ENCODE measurements at regions not wholly inside any gene's neighbourhood (a gene's known extent, or its start where the extent isn't known, plus 50 kb on each side); places are given as distances from the start of the nearest gene placed in this dataset.

- Histone ChIP-seq H3K27ac (ENCODE audit: low read depth in 1 of 2, low read length in 2 of 2) (no peak overlapping the region), H3K36me3 (ENCODE audit: control insufficient read depth in 4 of 4, insufficient read depth in 3 of 4, low read depth in 1 of 4, low read length in 3 of 4) (no peaks in the 10 kb centered on the region), H3K9ac (ENCODE audit: low read depth in 1 of 2, low read length in 2 of 2) (no peak overlapping the region), H3K9me3 (ENCODE audit: control insufficient read depth in 4 of 4, low read length in 3 of 4) (no peaks in the 10 kb centered on the region), H3K4me1 (ENCODE audit: control insufficient read depth in 4 of 4, insufficient read depth in 4 of 4, low read length in 3 of 4) (no peaks in the 10 kb centered on the region), H3K27me3 (ENCODE audit: control insufficient read depth in 4 of 4, insufficient read depth in 4 of 4, low read length in 3 of 4) (no peaks in the 10 kb centered on the region), H3K4me3 (ENCODE audit: low read depth in 1 of 3, low read length in 3 of 3) (no peak overlapping the region)
- WGBS, result 56% methylated on average over 3 of the region's 3 CpGs
- TF ChIP-seq RAD21 (IDR thresholded peaks at IDR 0.05), result no peak
- no peak for TF ChIP-seq FOXA2 (IDR thresholded peaks at IDR 0.05)
- TF ChIP-seq ZBTB33 (IDR thresholded peaks at IDR 0.05), result no peak
- no peak for TF ChIP-seq NR2F2 (IDR thresholded peaks at IDR 0.05)
- no peak for TF ChIP-seq MAX (IDR thresholded peaks at IDR 0.05)
- no peak for DNase-seq (ENCODE audit: low spot score)
These were observed 412.3 kb downstream of the OXSM start for GRCh38 chr3:26202169-26202568.

- no peak overlapping the region for H3K9ac ChIP-seq (ENCODE audit: low read depth in 1 of 2, low read length in 2 of 2)
- no peaks in the 10 kb centered on the region for H3K36me3 ChIP-seq (ENCODE audit: control insufficient read depth in 4 of 4, insufficient read depth in 3 of 4, low read depth in 1 of 4, low read length in 3 of 4)
- H3K27ac ChIP-seq (ENCODE audit: low read depth in 1 of 2, low read length in 2 of 2), result no peak overlapping the region
- 92% methylated on average over 1 of the region's 1 CpG for WGBS
- no peak overlapping the region for H3K4me3 ChIP-seq (ENCODE audit: low read depth in 1 of 3, low read length in 3 of 3)
- H3K4me1 ChIP-seq (ENCODE audit: control insufficient read depth in 4 of 4, insufficient read depth in 4 of 4, low read length in 3 of 4), result no peaks in the 10 kb centered on the region
- no peaks in the 10 kb centered on the region for H3K27me3 ChIP-seq (ENCODE audit: control insufficient read depth in 4 of 4, insufficient read depth in 4 of 4, low read length in 3 of 4)
- peaks cover 0 to under 1% (median 0%) of the 10 kb centered on the region in 4 donors for H3K9me3 ChIP-seq (ENCODE audit: control insufficient read depth in 4 of 4, low read length in 3 of 4)
- DNase-seq (ENCODE audit: low spot score), result no peak
- no peak for TF ChIP-seq HNF4A (conservative IDR thresholded peaks at IDR 0.05)
- TF ChIP-seq FOXA2 (IDR thresholded peaks at IDR 0.05), result no peak
- TF ChIP-seq SP1 (IDR thresholded peaks at IDR 0.05), result no peak
- TF ChIP-seq HNF4G (IDR thresholded peaks at IDR 0.05), result no peak
- TF ChIP-seq NR2F2 (IDR thresholded peaks at IDR 0.05), result no peak
- TF ChIP-seq GABPA (IDR thresholded peaks at IDR 0.05 in 1 of 2, conservative IDR thresholded peaks at IDR 0.05 in 1 of 2), result no peak
- no peak for TF ChIP-seq EGR1 (IDR thresholded peaks at IDR 0.05; ENCODE audit: low read depth in 2 of 2)
- TF ChIP-seq JUND (IDR thresholded peaks at IDR 0.05), result no peak
- no peak for TF ChIP-seq REST (IDR thresholded peaks at IDR 0.05)
- no peak for TF ChIP-seq ATF3 (IDR thresholded peaks at IDR 0.05)
- TF ChIP-seq MAX (IDR thresholded peaks at IDR 0.05), result no peak
- no peak for TF ChIP-seq ZBTB33 (IDR thresholded peaks at IDR 0.05)
- no peak for TF ChIP-seq YY1 (IDR thresholded peaks at IDR 0.05)
- TF ChIP-seq TAF1 (conservative IDR thresholded peaks at IDR 0.05), result no peak
- no peak for TF ChIP-seq CTCF (IDR thresholded peaks at IDR 0.05; ENCODE audit: low read depth, low read length, missing input control)
These were observed 415.6 kb downstream of the OXSM start for GRCh38 chr3:26205475-26205874.

Measured in liver (tissue), 8 donors.